A549 (cell line): ENCODE measurements at regions not wholly inside any gene's neighbourhood (a gene's known extent, or its start where the extent isn't known, plus 50 kb on each side); places are given as distances from the start of the nearest gene placed in this dataset.

Source experiments
- ATAC-seq, 2 experiments: fragments of 200-7000 bp in 1 of 2; fragments of >200 bp in 1 of 2; cut with Nextera tagmentation in 1 of 2; cut with Tn5 transposase in 1 of 2; 3 replicates each; pipeline versions ENCODE4 v1.8.0 to v1.9.1; 2018 to 2020; ENCODE audit warnings: mild to moderate bottlenecking in 1 of 2, moderate library complexity in 1 of 2
- CTCF ChIA-PET: fragments of 300-600 bp; sonication (Branson Sonifier 250); formaldehyde crosslinking; extraction: SDS; loops from one replicate; lab custom pipeline; 2021; ENCODE audit warnings: antibody characterized with exemption, inconsistent platforms; lab: Yijun Ruan, JAX
- POLR2A ChIA-PET: fragments of 350-600 bp; formaldehyde crosslinking; extraction: SDS; loops from one replicate; lab custom pipeline; 2021; ENCODE audit warnings: antibody characterized with exemption, inconsistent platforms; lab: Yijun Ruan, JAX
- DNase-seq, 2 experiments: peaks; one replicate each; pipeline versions ENCODE4 v3.0.0 to v3.0.0-alpha.2; 2011 to 2016; ENCODE audit warnings: low read depth in 1 of 2, low spot score in 1 of 2
- FAIRE-seq: peaks from 2 replicates; lab custom pipeline; 2011; peaks lifted over from hg19 to GRCh38; lab: Jason Lieb, UNC
- H3K27ac ChIP-seq, 2 experiments: fragments of >200 bp; sonication (Bioruptor Twin); formaldehyde crosslinking; 3 replicates each; pipeline ENCODE4 v1.5.1; 2016 to 2017
- H3K4me1 ChIP-seq: fragments of >200 bp; sonication (Bioruptor Twin); formaldehyde crosslinking; 3 replicates; pipeline ENCODE4 v1.6.1; 2016
- H3K4me2 ChIP-seq: fragments of >200 bp; sonication (Bioruptor Twin); formaldehyde crosslinking; 3 replicates; pipeline ENCODE4 v1.6.1; 2016
- H3K4me3 ChIP-seq: fragments of >200 bp; sonication (Bioruptor Twin); formaldehyde crosslinking; 3 replicates; pipeline ENCODE4 v1.5.1; 2016
- H3K9me3 ChIP-seq: fragments of >200 bp; sonication (Bioruptor Twin); formaldehyde crosslinking; 3 replicates; pipeline ENCODE4 v1.6.1; 2016
- EHMT2 ChIP-seq: fragments of 200-600 bp; sonication (generic); IDR thresholded peaks from 2 replicates; pipeline ENCODE4 v1.6.1; 2016; ENCODE audit warnings: antibody characterized with exemption, low read depth, mild to moderate bottlenecking, moderate library complexity
- NR3C1 ChIP-seq: fragments of >200 bp; sonication (Bioruptor Twin); formaldehyde crosslinking; IDR thresholded peaks from 3 replicates; pipeline ENCODE4 v1.6.1; 2017
- POLR2A ChIP-seq: IDR thresholded peaks from 2 replicates; pipeline ENCODE4 v1.6.1; 2012; ENCODE audit warnings: mild to moderate bottlenecking, low read length
- ZFP36 ChIP-seq: fragments of 450-650 bp; IDR thresholded peaks from 2 replicates; pipeline ENCODE4 v1.6.1; 2014; ENCODE audit warnings: borderline replicate concordance; ENCODE audit not compliant: partially characterized antibody
- WGBS: methylation state at CpG from one replicate; pipeline ENCODE4 v1.1.6; 2017; ENCODE audit errors: missing lambda C conversion rate; 5-methylcytosine and 5-hydroxymethylcytosine counted together
- small RNA-seq, 6 experiments: library from RNA; depleted of rRNA; stranded (forward); fragments of <200 nt; gene quantifications; one replicate each; pipeline ENCODE3, GENCODE V24; 2012
- TF ChIP-seq, protein P1 (sequence below): fragments of 450-650 bp; IDR thresholded peaks from 2 replicates; pipeline ENCODE4 v1.6.1; 2014; ENCODE audit warnings: antibody characterized with exemption

DNA sequence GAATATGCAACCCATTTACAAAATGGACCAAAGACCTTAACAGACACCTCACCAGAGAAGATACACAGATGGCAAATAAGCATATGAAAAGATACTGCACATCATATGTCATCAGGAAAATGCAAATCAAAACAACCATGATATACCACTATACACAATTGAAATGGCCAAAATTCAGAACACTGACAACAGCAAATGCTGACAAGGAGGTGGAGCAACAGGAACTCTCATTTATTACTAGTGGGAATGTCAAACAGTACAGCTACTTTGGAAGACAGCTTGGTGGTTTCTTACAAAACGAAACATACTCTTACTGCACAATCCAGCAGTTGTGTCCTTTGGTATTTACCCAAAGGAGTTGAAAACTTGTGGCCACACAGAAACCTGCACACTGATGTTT lies 50.0 kb upstream of the PCGF5 start:
- 0 out of 3 replicates have a peak, but pooled peaks cover 9% of the 10 kb centered on the region for H3K9me3 ChIP-seq
- ATAC-seq (no peak), DNase-seq (no peak), FAIRE-seq (no peak)
- CTCF ChIA-PET: no interaction called here
- no peak overlapping the region for H3K4me3 ChIP-seq
- H3K4me2 ChIP-seq: no peak overlapping the region
- POLR2A ChIA-PET: no interaction called here
- H3K4me1 ChIP-seq: peaks cover 13% of the 10 kb centered on the region
- no peak for TF ChIP-seq POLR2A
- TF ChIP-seq ZFP36: peak; percentile 25
- TF ChIP-seq NR3C1: no peak
- TF ChIP-seq, protein P1, sequence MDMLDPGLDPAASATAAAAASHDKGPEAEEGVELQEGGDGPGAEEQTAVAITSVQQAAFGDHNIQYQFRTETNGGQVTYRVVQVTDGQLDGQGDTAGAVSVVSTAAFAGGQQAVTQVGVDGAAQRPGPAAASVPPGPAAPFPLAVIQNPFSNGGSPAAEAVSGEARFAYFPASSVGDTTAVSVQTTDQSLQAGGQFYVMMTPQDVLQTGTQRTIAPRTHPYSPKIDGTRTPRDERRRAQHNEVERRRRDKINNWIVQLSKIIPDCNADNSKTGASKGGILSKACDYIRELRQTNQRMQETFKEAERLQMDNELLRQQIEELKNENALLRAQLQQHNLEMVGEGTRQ: no peak
- no peak for TF ChIP-seq EHMT2
- 90% methylated on average over 1 of the region's 1 CpG for WGBS
- H3K27ac ChIP-seq: no peak overlapping the region

Small RNA genes lying in the stretch of these regions (small RNA-seq; reads per million reads assigned to genes)
- gene AL365434.2: 0 reads per million in 6 experiments
